HUDEP-2 (cell line): ENCODE measurements at regions not wholly inside any gene's neighbourhood (a gene's known extent, or its start where the extent isn't known, plus 50 kb on each side); places are given as distances from the start of the nearest gene placed in this dataset.
"Not testable (repeated sequence)": the region's sequence is repeated elsewhere in the genome, so short reads cannot be mapped to it uniquely, and the experiment has no call there.

Experiments used
- DNase-seq, 76 experiments: peaks; one replicate each; lab custom pipeline; 2025; ENCODE audit not compliant: unreplicated experiment in 76 of 76; lab: John Stamatoyannopoulos, UW

DNA sequence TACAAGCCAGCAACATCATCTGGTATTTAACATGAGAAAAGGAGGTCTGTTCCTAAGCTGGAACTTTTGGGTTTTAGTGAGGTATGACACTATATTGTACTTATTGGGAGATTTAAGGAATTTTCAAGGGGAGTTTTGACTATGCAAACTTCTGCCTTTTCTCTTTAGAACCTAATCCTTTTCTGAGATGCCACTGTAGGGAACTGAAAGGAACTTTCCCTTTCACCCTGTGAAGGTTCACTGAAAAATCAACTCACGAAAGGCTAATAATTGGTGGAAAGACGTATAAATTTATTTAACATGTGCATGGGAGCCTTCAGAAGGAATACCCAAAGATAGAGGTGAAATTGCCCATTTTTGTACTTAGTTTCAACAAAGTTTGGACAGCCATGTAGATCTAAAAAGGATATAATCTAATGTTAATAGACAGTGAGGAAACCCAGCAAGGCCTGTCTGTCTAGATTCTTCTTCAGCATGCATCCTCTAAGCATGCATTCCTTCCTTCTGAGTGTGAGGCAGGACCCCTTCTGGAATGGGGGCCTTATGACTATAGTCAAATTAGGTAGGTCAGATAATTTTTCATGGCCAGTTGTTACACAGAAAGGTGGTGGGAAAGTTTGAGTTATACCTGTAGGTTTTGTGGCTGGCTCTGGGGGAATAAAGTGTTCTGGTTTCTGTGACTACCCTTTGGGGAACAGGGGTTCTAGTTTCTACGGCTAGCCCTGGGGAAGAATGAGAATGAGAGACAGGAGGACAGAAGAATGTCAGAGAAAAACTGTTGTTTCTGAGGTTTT lies 200.3 kb downstream of the C9orf152 start:
- DNase-seq: no peak

DNA sequence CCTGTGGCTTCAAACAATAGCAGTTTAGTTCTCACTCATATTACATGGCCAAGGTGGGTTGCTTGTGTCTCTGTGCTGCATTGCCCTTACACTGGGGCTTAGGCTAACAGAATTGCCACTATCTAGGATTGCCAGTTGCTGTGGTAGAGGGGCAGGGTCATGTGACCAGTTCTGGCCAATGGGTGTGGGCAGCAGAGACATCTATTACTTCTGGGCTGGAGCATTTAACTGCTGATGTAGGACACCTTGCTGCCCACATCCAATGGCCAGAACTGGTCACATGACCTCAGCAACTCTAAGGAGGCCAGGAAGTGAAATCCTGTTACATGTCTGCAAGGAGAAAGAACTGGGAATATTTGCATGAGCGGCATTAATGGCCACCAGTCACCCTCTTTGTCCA lies 199.3 kb downstream of the C9orf152 start:
- no peak for DNase-seq

DNA sequence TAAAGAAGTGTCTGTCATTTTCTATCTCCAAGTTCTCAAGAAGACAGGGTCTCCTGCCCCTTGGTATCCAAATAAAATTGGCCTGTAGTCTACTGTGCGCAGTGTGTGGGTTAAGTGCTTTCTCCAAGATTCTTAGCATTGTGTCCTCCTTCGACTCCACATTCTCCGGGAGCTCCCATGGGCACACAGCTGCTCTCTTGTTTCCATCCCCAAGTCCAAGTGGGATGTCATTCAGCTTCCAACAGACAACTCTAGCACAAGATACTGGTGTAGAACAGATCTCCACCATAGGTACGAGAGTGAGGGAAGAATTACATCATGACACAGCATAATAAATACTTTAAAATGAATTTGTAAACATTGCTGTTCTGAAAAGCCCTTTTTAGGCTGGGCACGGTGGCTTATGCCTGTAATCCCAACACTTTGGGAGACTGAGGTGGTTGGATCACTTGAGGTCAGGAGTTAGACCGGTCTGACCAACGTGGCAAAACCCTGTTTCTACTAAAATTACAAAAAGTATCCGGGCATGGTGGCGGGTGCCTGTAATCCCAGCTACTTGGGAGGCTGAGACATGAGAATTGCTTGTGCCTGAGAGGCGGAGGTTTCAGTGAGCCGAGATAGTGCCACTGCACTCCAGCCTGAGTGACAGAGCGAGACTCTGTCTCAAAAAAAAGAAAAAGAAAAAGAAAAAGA lies 196.2 kb downstream of the C9orf152 start:
- no peak for DNase-seq

DNA sequence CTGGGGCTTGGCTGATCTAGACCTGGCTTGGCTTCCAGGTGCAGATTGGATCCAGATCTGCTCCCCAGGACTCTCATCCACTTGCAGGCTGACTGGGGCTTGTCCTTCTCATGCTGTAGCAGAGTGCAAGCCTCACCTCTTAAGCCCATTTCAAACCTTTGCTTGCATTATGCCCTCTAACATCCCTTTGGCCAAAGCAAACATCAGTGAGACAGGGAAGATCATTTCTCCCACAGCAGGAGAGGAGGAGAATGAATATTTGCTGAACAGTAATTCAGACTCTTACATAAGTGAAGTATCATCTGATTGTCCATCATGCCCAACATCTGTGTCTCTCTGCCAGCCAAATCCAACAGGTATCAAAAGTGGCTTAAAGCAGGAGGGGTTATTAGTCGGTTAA lies 194.9 kb downstream of the C9orf152 start:
- no peak for DNase-seq

DNA sequence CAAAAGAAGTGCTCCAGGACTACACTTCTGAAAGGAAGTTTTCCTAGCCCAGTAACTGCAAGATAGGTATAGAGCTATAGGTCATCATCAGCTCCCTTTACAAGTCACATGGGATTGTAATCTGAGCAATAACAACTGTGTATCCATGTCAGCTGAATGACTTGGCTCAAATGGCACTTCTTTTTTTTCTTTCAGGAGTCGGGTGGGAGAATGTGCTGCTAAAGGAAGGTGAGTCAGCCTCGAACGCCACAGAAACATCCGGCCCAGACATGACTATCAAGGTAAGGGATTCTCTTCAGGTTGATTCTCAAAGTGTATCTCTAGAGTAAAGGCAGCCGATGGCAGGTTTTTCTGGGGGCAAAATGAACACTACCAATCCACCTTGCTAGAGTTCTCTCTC lies 192.2 kb downstream of the C9orf152 start:
- no peak for DNase-seq

DNA sequence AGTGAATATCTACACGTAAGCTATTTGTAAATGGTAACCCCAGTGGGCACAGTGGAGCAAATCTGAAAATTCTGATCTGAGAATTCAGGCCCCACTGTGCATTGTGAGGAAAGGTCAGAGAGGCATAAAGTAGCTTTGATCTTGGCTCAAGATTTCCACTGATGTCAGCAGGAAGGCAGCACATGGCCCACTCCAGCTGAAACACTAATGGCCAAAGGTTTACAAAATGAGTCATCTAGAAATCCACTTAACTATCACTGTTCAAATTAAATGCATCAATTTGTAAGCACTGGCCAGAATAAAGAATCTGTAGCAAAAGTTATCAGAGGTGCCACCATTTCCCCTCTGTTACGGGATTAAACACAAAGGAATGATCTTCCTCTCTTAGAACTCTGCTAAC lies 191.6 kb downstream of the C9orf152 start:
- DNase-seq: no peak

DNA sequence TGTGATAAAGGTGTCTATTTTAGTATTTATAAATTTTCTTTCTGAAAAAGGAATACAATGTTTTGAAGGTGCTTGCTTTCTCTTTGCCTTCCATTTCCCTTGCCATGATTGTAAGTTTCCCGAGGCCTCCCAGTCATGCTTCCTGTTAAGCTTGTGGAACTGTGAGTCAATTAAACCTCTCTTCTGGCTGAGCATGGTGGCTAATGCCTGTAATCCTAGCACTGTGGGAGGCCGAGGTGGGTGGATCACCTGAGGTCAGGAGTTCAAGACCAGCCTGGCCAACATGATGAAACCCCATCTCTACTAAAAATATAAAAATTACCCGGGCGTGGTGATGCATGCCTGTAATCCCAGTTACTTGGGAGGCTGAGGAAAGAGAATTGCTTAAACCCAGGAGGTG lies 187.7 kb downstream of the C9orf152 start:
- not testable (repeated sequence) for DNase-seq

DNA sequence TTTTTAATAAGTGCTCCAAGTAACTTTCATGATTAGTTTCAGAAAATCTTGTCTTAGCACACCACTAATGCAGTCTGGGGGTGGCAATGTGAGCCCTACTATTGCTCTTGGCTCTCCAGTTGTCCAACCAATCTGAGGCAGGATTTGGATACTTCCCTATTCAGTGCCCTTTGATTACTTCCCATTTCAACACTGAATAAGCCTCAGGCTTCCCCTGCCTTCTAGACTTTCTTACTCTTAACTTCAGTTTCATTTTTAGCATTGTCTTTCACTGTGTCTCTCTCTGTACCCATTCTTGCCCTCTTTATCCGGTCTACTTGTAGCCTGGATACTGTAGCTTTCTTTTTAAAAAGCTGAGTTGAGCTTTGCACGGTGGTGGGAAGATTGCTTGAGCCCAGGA lies 186.1 kb downstream of the C9orf152 start:
- DNase-seq: no peak

DNA sequence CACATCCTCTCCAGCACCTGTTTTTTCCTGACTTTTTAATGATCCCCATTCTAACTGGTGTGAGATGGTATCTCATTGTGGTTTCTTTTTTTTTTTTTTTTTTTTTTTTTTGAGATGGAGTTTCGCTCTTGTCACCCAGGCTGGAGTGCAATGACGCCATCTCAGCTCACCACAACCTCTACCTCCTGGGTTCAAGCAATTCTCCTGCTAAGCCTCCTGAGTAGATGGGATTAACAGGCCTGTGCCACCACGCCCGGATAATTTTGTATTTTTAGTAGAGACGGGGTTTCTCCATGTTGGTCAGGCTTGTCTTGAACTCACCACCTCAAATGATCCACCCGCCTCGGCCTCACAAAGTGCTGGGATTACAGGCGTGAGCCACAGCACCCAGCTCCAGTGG lies 184.7 kb downstream of the C9orf152 start:
- not testable (repeated sequence) for DNase-seq

DNA sequence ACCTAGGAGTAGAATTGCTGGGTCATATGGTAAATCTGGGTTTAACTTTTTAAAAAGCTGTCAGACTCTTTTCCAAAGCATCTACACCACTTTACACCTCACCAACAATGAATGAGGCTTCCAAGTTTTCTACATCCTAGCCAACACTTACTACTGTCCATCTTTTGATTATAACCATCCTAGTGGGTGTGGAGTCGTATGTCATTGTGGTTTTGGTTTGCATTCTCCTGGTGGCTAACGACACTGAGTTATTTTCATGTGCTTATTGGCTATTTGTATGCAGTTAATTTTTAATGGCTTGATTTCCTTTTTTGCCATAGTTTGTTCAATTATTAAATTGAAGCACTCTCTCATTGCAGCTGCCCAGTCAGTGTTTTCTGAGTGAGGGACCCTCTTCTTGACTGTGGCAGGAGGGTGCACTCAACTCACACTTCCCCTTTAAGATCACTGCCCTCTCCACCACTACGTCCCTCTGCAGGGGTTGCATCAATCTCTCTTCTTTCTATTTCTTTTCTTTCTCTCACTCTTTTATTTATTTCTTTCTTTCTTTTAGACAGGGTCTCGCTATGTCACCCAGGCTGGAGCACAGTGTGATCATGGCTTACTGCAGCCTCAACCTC lies 182.3 kb downstream of the C9orf152 start:
- DNase-seq: no peak

DNA sequence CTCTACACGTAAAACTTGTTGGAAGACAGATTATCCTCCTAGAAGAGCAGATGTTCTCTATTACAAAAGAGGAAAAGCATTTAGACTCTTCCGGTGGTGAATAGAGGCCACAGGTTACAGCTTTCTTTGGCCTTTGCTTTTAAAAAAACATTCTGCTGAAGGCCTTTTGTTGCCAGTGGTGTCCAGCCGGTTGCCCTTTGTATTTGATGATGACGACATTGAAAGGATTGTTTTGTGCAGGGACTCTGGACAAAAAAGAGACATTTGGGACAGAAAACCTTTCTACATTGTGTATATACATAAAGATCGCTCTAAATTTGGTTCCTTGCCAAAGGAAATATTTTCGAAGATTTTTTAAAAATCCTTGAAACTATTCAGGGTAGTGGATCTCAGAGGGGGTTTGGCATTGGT lies 180.3 kb downstream of the C9orf152 start:
- DNase-seq: no peak

DNA sequence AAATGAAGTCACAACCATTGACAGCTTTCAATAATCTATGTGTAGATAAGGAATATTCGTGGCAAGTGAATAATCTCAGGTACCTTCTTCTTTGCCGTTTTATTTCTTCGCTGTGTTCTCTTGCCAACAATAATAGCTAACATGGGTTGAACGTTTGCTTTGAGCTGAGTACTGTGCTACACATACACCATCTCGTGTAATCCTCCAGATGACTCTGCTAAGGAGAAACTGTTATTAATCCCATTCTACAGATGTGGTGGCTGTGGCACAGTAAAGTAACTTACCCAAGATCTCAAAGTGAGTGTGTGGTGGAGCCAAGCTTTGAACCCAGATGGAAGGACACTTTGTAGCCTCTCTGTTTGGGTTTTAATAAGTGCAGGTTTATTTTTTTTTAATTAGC lies 179.7 kb downstream of the C9orf152 start:
- DNase-seq: no peak

DNA sequence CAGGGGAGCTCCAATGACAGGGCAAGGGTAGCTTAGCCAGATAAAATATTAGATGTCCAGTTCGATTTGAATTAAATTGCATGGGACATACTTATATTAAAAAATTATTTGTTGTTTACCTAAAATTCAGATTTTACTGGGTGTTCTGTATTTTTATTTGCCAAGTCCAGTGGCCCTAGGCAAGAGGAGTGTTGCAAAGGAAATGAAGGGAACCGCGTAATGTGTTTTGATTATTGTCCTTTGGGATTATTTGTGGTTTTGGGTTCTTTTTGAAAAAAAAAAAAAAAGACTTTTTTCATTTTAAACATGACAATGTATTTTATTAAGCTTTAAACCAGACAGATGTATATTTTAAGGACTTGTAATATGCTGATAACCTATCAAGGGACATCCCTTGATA lies 179.3 kb downstream of the C9orf152 start:
- no peak for DNase-seq

DNA sequence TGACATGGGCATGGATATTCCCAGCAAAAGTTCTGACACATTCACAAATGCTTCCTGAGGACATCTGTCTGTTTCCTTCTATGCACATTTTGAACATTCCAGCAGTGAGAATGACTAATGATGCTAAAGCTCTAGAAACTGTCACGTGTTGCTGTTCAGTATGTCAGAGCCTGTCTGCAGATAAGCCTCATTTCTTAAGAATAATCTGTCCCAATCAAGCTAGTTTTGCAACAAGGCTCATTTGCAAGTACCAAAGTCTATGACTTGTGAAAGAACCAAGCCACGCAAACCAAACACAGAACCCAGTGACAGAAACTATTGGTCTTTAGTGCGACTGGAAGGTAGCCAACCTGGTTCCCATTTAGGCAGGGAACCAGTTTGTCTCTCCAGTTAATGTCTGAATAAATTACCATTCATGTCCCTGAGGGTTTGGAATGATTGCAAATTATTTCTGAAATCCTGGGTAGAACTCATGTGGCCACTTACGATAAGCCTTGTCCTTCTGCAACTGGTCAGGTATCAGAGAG lies 178.5 kb downstream of the C9orf152 start:
- no peak for DNase-seq

DNA sequence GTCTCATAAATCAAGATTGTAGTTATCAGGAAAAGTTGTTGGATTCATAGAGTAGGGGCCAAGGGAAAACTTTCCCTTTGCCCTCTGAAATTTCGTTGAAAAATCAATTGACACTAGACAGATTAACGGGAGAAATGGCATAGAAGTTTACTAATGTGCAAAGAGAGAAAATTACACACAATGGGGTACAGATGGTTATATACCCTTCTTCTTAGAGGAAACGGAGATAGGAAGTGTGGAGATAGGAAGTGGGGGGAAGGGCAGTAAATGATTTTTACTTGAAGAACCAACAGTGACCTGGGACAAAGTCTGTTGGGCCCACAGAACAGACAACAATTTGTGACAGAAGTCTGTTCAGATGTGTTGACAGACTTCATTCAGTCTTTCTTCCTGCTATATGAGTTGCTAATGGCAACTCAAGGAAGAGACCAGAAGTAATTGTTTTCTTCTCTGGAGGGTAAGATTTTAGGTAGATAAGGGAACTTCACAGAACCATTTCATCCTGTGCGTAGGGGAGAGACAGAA lies 177.9 kb downstream of the C9orf152 start:
- DNase-seq: no peak

DNA sequence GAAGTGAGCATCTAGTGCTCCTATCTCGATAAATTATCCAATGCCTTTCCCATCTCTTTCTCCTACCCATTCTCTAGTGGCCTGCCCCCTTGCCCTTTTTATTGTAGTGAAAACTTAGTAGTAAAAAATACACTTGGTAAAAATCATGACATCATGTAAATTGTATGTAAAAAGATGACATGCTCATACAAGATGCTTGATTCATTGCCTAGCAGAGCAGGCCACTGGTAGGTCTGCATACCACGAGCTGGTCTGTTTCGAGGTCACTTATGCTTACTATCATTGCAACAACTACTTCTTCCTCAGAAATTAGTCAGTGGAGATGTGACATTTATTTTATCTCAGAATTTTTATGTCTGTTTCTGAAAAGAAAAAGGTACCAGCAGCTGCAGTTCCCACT lies 177.3 kb downstream of the C9orf152 start:
- DNase-seq: no peak

DNA sequence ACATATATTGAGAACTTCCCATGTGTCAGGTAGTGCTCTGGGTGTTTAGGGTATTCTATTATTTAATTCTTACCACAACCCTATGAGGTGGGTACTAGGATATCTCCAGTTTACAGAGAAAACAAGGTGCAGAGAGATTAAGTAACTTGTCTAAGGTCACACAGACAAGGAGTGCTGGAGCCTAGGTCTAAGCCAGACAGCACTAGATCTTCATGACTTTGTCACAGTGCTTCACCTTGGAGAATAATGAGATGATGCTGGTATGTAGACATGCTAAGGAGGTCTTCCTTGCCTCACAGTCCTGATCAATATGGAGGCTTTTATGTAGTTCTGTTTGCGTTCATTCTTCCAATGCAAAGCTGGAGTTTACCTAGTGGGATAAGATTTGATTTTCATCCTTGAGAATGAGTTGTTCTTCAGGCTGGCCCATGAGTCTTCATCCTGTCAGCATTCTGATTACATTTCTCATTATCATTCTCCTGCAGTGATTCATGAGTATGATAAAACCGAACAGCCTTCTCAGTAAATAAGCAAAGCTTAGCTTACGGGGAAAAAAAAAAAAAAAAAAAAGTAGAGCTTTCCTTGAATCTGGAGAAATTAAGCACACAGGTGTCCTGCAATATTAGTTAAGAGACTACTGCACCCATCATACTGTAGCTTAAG lies 176.3 kb downstream of the C9orf152 start:
- no peak for DNase-seq

DNA sequence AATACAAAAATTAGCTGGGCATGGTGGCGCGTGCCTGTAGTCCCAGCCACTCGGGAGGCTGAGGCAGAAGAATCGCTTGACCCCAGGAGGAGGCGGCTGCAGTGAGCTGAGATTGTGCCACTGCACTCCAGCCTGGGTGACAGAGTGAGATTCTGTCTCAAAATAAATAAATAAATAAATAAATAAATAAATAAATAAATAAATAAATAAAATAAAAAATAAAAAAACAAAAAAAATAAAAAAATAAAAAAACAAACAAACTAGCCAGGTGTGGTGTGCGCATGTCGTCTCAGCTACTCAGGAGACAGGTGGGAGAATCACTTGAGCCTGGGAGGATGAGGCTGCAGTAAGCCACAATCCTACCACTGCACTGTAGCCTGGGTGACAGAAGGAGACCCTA lies 175.4 kb downstream of the C9orf152 start:
- not testable (repeated sequence) for DNase-seq

DNA sequence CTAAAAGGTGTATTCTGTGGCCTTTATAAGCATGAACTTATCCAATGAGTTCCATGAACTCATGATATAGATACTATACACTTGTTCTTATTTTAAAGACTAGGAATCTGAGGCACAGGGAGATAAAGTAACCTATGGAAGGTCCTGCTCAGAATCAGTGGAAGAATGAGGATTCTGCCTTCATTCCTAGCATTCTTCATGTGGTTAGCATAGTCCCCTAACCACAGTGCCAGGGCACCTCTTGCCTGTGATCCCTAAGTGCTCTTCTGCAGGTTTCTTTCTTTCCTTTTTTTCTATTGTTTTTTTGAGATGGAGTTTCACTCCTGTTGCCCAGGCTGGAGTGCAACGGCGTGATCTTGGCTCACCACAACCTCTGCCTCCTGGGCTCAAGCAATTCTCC lies 174.1 kb downstream of the C9orf152 start:
- no peak for DNase-seq

DNA sequence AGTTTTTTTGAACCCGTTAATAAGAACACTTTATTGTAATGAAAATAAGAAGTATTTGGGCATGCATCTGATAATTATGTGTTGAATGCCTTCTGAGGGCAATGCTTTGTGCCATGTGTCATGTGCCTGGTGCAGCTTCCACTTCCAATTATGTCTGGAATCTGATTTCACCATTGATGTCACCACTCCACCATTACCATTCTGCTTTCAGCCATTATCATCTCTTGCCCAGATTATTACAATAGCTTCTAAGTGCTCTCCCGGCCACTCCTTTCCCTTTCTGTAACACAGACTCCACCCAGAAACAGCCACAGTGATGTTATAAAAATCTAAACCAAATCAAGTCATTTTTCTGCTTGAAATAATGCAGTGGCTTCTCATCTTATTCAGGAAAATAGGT lies 171.7 kb downstream of the C9orf152 start:
- no peak for DNase-seq

DNA sequence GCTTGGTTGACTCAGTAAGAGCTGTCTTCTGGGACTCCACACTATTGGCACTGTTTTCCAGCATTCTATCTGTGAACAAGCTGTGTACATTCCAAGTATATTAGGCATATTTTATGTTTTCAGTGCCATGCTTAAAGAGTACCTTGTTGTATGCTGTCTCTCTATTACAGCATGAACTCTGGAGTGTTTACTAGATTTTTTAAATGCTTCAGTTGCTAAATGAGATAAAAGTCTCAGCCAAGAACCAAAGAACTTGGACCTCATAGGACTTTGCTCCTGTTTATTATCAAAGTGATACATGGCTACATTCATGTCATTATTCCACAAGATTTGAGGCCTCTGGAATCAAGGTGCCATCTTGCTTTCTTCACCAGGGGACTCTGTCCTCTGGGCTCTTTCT lies 167.2 kb downstream of the C9orf152 start:
- no peak for DNase-seq
